Natural killer cell (primary cell): ENCODE measurements at regions not wholly inside any gene's neighbourhood (a gene's known extent, or its start where the extent isn't known, plus 50 kb on each side); places are given as distances from the start of the nearest gene placed in this dataset.

Experiments used
- ATAC-seq, 3 donors: fragments of 150-1000 bp in 2 of 3; fragments of 200-7000 bp in 1 of 3; cut with Tn5 transposase; 1 replicate in 1 of 3; 2 replicates in 2 of 3; pipeline ENCODE4 v1.10.0; 2021; ENCODE audit warnings: mild to moderate bottlenecking in 2 of 3, moderate library complexity in 2 of 3
- DNase-seq, 2 donors: peaks; one replicate each; pipeline versions ENCODE4 v3.0.0 to v3.0.0-alpha.2; 2013 to 2021; ENCODE audit warnings: mixed read lengths in 1 of 2
- H3K27ac ChIP-seq: one replicate; pipeline ENCODE4 v1.5.1; 2013; ENCODE audit warnings: mild to moderate bottlenecking, low read length
- H3K27me3 ChIP-seq: one replicate; pipeline ENCODE4 v1.6.1; 2013; ENCODE audit warnings: low read length; ENCODE audit not compliant: control insufficient read depth, insufficient read depth
- H3K36me3 ChIP-seq: one replicate; pipeline ENCODE4 v1.6.1; 2013; ENCODE audit warnings: low read length; ENCODE audit not compliant: control insufficient read depth, insufficient read depth
- H3K4me1 ChIP-seq: one replicate; pipeline ENCODE4 v1.6.1; 2013; ENCODE audit warnings: low read length; ENCODE audit not compliant: control insufficient read depth, insufficient read depth
- H3K4me3 ChIP-seq: one replicate; pipeline ENCODE4 v1.5.1; 2013; ENCODE audit warnings: low read length
- H3K9me3 ChIP-seq: one replicate; pipeline ENCODE4 v1.6.1; 2013; ENCODE audit warnings: low read length; ENCODE audit not compliant: control insufficient read depth, insufficient read depth
- H3K27ac Mint-ChIP-seq, 2 donors: one replicate each; pipeline ENCODE4 v1.8.0; 2022; ENCODE audit warnings: mild to moderate bottlenecking in 2 of 2, mixed read lengths in 2 of 2, moderate library complexity in 1 of 2
- H3K27me3 Mint-ChIP-seq, 2 donors: one replicate each; pipeline ENCODE4 v1.8.0; 2022; ENCODE audit warnings: low read depth in 2 of 2, mixed read lengths in 2 of 2
- H3K36me3 Mint-ChIP-seq: one replicate; pipeline ENCODE4 v1.8.0; 2022; ENCODE audit warnings: mixed read lengths
- H3K4me1 Mint-ChIP-seq, 2 donors: one replicate each; pipeline ENCODE4 v1.8.0; 2022; ENCODE audit warnings: mixed read lengths in 2 of 2
- H3K4me3 Mint-ChIP-seq: one replicate; pipeline ENCODE4 v1.8.0; 2022; ENCODE audit warnings: mild to moderate bottlenecking, moderate library complexity, mixed read lengths
- H3K9me3 Mint-ChIP-seq, 2 donors: one replicate each; pipeline ENCODE4 v1.8.0; 2022; ENCODE audit warnings: mixed read lengths in 2 of 2
- CTCF ChIP-seq: fragments of 200-600 bp; IDR thresholded peaks from one replicate; pipeline ENCODE4 v1.8.0; 2022; ENCODE audit warnings: antibody characterized with exemption
- WGBS: methylation state at CpG from one replicate; pipeline ENCODE4 v1.1.7; 2013; ENCODE audit warnings: missing lambda C conversion rate; ENCODE audit not compliant: insufficient coverage; 5-methylcytosine and 5-hydroxymethylcytosine counted together
- intact Hi-C: fragments of 100-400 bp; cut with micrococcal nuclease; formaldehyde crosslinking; loops from one replicate; pipeline ENCODE4 v1.14.2; 2022

- ATAC-seq (no peak), DNase-seq (no peak)
- Mint-ChIP-seq H3K9me3 (peaks cover 7 to 8% of the 10 kb centered on the region in 2 donors), H3K27ac (no peak overlapping the region), H3K4me3 (no peak overlapping the region), H3K36me3 (no peaks in the 10 kb centered on the region), H3K27me3 (peaks cover 0 to 4% of the 10 kb centered on the region in 2 donors), H3K4me1 (no peaks in the 10 kb centered on the region)
- no peak overlapping the region for H3K4me3 ChIP-seq
- no peaks in the 10 kb centered on the region for H3K27me3 ChIP-seq
- intact Hi-C loops = no loop called here
- TF ChIP-seq CTCF = no peak
- H3K27ac ChIP-seq = no peak overlapping the region
- no peaks in the 10 kb centered on the region for H3K9me3 ChIP-seq
- WGBS = 79% methylated on average over 7 of the region's 8 CpGs
- no peaks in the 10 kb centered on the region for H3K4me1 ChIP-seq
- H3K36me3 ChIP-seq = no peaks in the 10 kb centered on the region
These were observed 353.4 kb upstream of the AJAP1 start for GRCh38 chr1:4301007-4301406.

DNA sequence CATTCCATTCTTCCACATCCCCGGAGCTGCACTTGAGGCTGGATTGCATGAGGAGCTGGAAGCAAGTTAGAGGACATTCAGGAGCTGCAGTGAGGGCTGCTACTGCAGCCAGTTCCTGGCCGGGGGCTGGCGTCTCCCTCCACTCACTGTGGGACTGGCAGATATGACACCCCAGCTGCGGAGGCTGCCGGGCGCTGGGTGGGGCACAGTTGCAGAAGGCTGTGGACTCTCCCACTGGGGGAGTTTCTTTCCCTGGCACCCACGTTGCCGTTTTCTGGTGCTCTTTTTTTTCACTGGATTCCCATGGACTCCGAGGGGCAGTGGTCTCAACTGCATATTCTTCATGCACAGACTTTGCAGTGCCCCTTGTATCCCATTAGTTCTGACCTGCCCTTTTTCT, 351.1 kb upstream of the AJAP1 start:
- H3K36me3 ChIP-seq = no peaks in the 10 kb centered on the region
- peaks cover 0 to 4% of the 10 kb centered on the region in 2 donors for H3K9me3 Mint-ChIP-seq
- TF ChIP-seq CTCF = no peak
- no peak overlapping the region for H3K4me3 ChIP-seq
- WGBS = 89% methylated on average over 9 of the region's 9 CpGs
- no peaks in the 10 kb centered on the region for H3K36me3 Mint-ChIP-seq
- H3K27ac ChIP-seq = no peak overlapping the region
- no peaks in the 10 kb centered on the region for H3K4me1 ChIP-seq
- no peak for DNase-seq
- intact Hi-C loops = no loop called here
- no peak overlapping the region for H3K27ac Mint-ChIP-seq
- no peaks in the 10 kb centered on the region for H3K27me3 ChIP-seq
- no peaks in the 10 kb centered on the region for H3K9me3 ChIP-seq
- no peak overlapping the region for H3K4me3 Mint-ChIP-seq
- no peaks in the 10 kb centered on the region for H3K27me3 Mint-ChIP-seq
- ATAC-seq = no peak
- no peaks in the 10 kb centered on the region for H3K4me1 Mint-ChIP-seq

DNA sequence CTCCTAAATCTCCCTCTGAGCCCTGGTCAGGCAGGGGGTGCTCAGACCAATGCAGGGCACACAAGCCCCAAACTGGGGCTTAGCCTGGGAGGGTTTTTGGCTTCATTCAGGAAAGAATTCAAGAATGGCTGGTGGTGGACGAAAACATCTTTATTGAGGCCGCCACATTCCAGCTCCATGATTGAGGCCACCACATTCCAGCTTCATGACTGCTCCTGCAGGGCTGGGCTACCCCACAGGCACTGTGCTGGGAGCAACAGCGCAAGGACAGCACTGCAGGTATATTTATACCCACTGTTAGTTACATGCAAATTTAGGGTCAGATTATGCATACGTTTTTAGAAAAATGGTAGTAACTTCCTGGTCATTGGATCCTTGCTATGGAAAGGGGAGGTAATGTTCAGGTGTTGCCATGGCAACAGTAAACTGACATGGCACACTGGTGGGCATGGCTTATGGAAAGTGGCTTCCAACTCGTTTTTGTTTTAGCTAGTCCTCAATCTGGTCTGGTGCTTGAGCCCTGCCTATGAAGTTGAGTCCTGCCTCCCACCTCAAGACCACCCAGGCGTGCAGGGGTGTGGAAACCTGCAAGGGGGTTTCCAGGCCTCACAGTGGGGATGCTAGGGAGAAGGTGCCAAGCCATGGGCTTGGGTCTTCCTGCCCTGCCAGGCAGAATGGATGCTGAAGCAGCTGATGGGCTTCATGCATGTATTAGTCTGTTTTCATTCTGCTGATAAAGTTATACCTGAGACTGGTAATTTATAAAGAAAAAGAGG, 348.7 kb upstream of the AJAP1 start:
- no peaks in the 10 kb centered on the region for H3K36me3 ChIP-seq
- H3K27me3 ChIP-seq = no peaks in the 10 kb centered on the region
- no peak overlapping the region for H3K4me3 Mint-ChIP-seq
- no peak overlapping the region for H3K27ac ChIP-seq
- H3K4me3 ChIP-seq = no peak overlapping the region
- H3K4me1 ChIP-seq = no peaks in the 10 kb centered on the region
- TF ChIP-seq CTCF = no peak
- no peaks in the 10 kb centered on the region for H3K36me3 Mint-ChIP-seq
- no peak overlapping the region for H3K27ac Mint-ChIP-seq
- intact Hi-C loops = no loop called here
- DNase-seq = no peak
- 82% methylated on average over 6 of the region's 6 CpGs for WGBS
- no peak for ATAC-seq
- peaks cover 0 to 4% of the 10 kb centered on the region in 2 donors for H3K9me3 Mint-ChIP-seq
- H3K9me3 ChIP-seq = no peaks in the 10 kb centered on the region
- H3K4me1 Mint-ChIP-seq = no peaks in the 10 kb centered on the region
- H3K27me3 Mint-ChIP-seq = no peaks in the 10 kb centered on the region
